Esophagus squamous epithelium (tissue), 5 donors: ENCODE measurements at regions not wholly inside any gene's neighbourhood (a gene's known extent, or its start where the extent isn't known, plus 50 kb on each side); places are given as distances from the start of the nearest gene placed in this dataset.

Experiments used
- DNase-seq: peaks from one replicate; lab custom pipeline; 2025; lab: John Stamatoyannopoulos, UW
- H3K27ac ChIP-seq, 4 donors: fragments of 200-600 bp; sonication (generic); one replicate each; pipeline ENCODE4 v1.5.1; 2016 to 2019; ENCODE audit warnings: mild to moderate bottlenecking in 1 of 4
- H3K27me3 ChIP-seq, 4 donors: fragments of 200-600 bp; sonication (generic); 1 replicate in 3 of 4; 2 replicates in 1 of 4; pipeline versions ENCODE4 v1.5.1 to v1.6.0; 2017 to 2021; ENCODE audit warnings: antibody characterized with exemption in 1 of 4
- H3K36me3 ChIP-seq, 3 donors: fragments of 200-600 bp; sonication (generic); one replicate each; pipeline ENCODE4 v1.5.1; 2016 to 2019
- H3K4me1 ChIP-seq, 3 donors: fragments of 200-600 bp; sonication (generic); one replicate each; pipeline ENCODE4 v1.5.1; 2017 to 2019
- H3K4me3 ChIP-seq, 4 donors: fragments of 200-600 bp; sonication (generic); 1 replicate in 3 of 4; 2 replicates in 1 of 4; pipeline ENCODE4 v1.5.1; 2016 to 2019; ENCODE audit warnings: mild to moderate bottlenecking in 2 of 4, moderate library complexity in 1 of 4
- H3K9me3 ChIP-seq, 3 donors: fragments of 200-600 bp; sonication (generic); one replicate each; pipeline ENCODE4 v1.5.1; 2016 to 2019
- CTCF ChIP-seq, 6 experiments: fragments of 450-650 bp in 4 of 6; fragments of 200-600 bp in 2 of 6; sonication (generic) in 2 of 6; IDR thresholded peaks; one replicate each; pipeline ENCODE4 v1.5.1; 2016 to 2019; ENCODE audit warnings: antibody characterized with exemption in 6 of 6, mild to moderate bottlenecking in 4 of 6, moderate library complexity in 4 of 6
- POLR2A ChIP-seq, 4 donors: fragments of 450-650 bp; IDR thresholded peaks; one replicate each; pipeline ENCODE4 v1.6.1; 2017; ENCODE audit warnings: antibody characterized with exemption in 4 of 4, mild to moderate bottlenecking in 4 of 4, moderate library complexity in 3 of 4
- WGBS, 2 donors: methylation state at CpG; one replicate each; pipeline ENCODE4 v1.1.5; 2018; 5-methylcytosine and 5-hydroxymethylcytosine counted together
- intact Hi-C: fragments of 100-400 bp; cut with DNase I; formaldehyde crosslinking; loops from one replicate; pipeline ENCODE4 v1.15.0; 2022
- donor health status: DM: yes; HTN: yes; CAD: no.

- Histone ChIP-seq H3K4me3 (no peak overlapping the region), H3K27me3 (no peaks in the 10 kb centered on the region), H3K9me3 (peaks cover 0 to 9% (median 3%) of the 10 kb centered on the region in 3 donors), H3K36me3 (no peaks in the 10 kb centered on the region), H3K4me1 (no peaks in the 10 kb centered on the region), H3K27ac (no peak overlapping the region)
- no peak for DNase-seq
- intact Hi-C loops = no loop called here
- TF ChIP-seq POLR2A (IDR thresholded peaks at IDR 0.05) = no peak
- TF ChIP-seq CTCF (IDR thresholded peaks at IDR 0.05) = no peak
- 12 to 17% methylated on average over 1 of the region's 1 CpG for WGBS, 2 donors
Measured at GRCh38 chr4:45294464-45294863, 568.1 kb upstream of the GNPDA2 start.

- 47 to 82% methylated on average over 6 of the region's 6 CpGs for WGBS, 2 donors
- TF ChIP-seq CTCF (IDR thresholded peaks at IDR 0.05) (no peak), POLR2A (IDR thresholded peaks at IDR 0.05) (no peak)
- no peaks in the 10 kb centered on the region for H3K27me3 ChIP-seq
- no peaks in the 10 kb centered on the region for H3K36me3 ChIP-seq
- H3K4me3 ChIP-seq = no peak overlapping the region
- H3K9me3 ChIP-seq = peaks cover 0 to 9% (median 3%) of the 10 kb centered on the region in 3 donors
- no peaks in the 10 kb centered on the region for H3K4me1 ChIP-seq
- DNase-seq = no peak
- no peak overlapping the region for H3K27ac ChIP-seq
- intact Hi-C loops = no loop called here
Measured at GRCh38 chr4:45293335-45293734, 567.0 kb upstream of the GNPDA2 start.

- TF ChIP-seq CTCF (IDR thresholded peaks at IDR 0.05) (no peak), POLR2A (IDR thresholded peaks at IDR 0.05) (no peak)
- DNase-seq = no peak
- WGBS, 2 donors = 85 to 100% methylated on average over 2 to 4 of the region's 4 CpGs
- no peak overlapping the region for H3K27ac ChIP-seq
- peaks cover 0 to 9% (median 3%) of the 10 kb centered on the region in 3 donors for H3K9me3 ChIP-seq
- no peaks in the 10 kb centered on the region for H3K27me3 ChIP-seq
- H3K4me3 ChIP-seq = no peak overlapping the region
- no peaks in the 10 kb centered on the region for H3K4me1 ChIP-seq
- H3K36me3 ChIP-seq = no peaks in the 10 kb centered on the region
- intact Hi-C loops = no loop called here
Measured at GRCh38 chr4:45292844-45293243, 566.5 kb upstream of the GNPDA2 start.

- H3K4me1 ChIP-seq = no peaks in the 10 kb centered on the region
- H3K9me3 ChIP-seq = no peaks in the 10 kb centered on the region
- H3K27me3 ChIP-seq = no peaks in the 10 kb centered on the region
- no peaks in the 10 kb centered on the region for H3K36me3 ChIP-seq
- DNase-seq = no peak
- no peak overlapping the region for H3K27ac ChIP-seq
- H3K4me3 ChIP-seq = no peak overlapping the region
- intact Hi-C loops = no loop called here
- 69 to 80% methylated on average over 5 to 8 of the region's 14 CpGs for WGBS, 2 donors
- no peak for TF ChIP-seq CTCF (IDR thresholded peaks at IDR 0.05)
- no peak for TF ChIP-seq POLR2A (IDR thresholded peaks at IDR 0.05)
Measured at GRCh38 chr4:45284400-45285085, 558.2 kb upstream of the GNPDA2 start.

- TF ChIP-seq CTCF (IDR thresholded peaks at IDR 0.05) = no peak
- TF ChIP-seq POLR2A (IDR thresholded peaks at IDR 0.05) = no peak
- intact Hi-C loops = no loop called here
- Histone ChIP-seq H3K9me3 (no peaks in the 10 kb centered on the region), H3K27ac (no peak overlapping the region), H3K4me3 (no peak overlapping the region), H3K4me1 (no peaks in the 10 kb centered on the region), H3K27me3 (no peaks in the 10 kb centered on the region), H3K36me3 (no peaks in the 10 kb centered on the region)
- DNase-seq = no peak
- WGBS, 2 donors = 69 to 94% methylated on average over 3 to 5 of the region's 7 CpGs
Measured at GRCh38 chr4:45283352-45283751, 557.0 kb upstream of the GNPDA2 start.
